ENCODE measurements at regions not wholly inside any gene's neighbourhood (a gene's known extent, or its start where the extent isn't known, plus 50 kb on each side); places are given as distances from the start of the nearest gene placed in this dataset.

GRCh38 chr12:66066137-66066928 is 64.2 kb downstream of the LLPH start:
- no peak for ATAC-seq (replicated peaks)
- no peaks in the 10 kb centered on the region for H3K9me3 Mint-ChIP-seq
- peaks cover 14% of the 10 kb centered on the region for H3K4me1 Mint-ChIP-seq
- no peak overlapping the region for H3K4me3 Mint-ChIP-seq
- no peak overlapping the region for H3K27ac Mint-ChIP-seq
- peaks cover 24% of the 10 kb centered on the region for H3K27me3 Mint-ChIP-seq
- H3K36me3 Mint-ChIP-seq (ENCODE audit: low read depth): no peaks in the 10 kb centered on the region

GRCh38 chr12:66065641-66066136 is 64.9 kb downstream of the LLPH start:
- H3K4me1 Mint-ChIP-seq: peaks cover 14% of the 10 kb centered on the region
- no peaks in the 10 kb centered on the region for H3K36me3 Mint-ChIP-seq (ENCODE audit: low read depth)
- H3K27me3 Mint-ChIP-seq: peaks cover 24% of the 10 kb centered on the region
- H3K4me3 Mint-ChIP-seq: no peak overlapping the region
- no peak overlapping the region for H3K27ac Mint-ChIP-seq
- no peaks in the 10 kb centered on the region for H3K9me3 Mint-ChIP-seq
- no peak for ATAC-seq (replicated peaks)

- H3K4me1 Mint-ChIP-seq: peaks cover 14% of the 10 kb centered on the region
- peaks cover 26% of the 10 kb centered on the region for H3K27me3 Mint-ChIP-seq
- no peak overlapping the region for H3K27ac Mint-ChIP-seq
- no peaks in the 10 kb centered on the region for H3K9me3 Mint-ChIP-seq
- ATAC-seq (replicated peaks): no peak
- H3K36me3 Mint-ChIP-seq (ENCODE audit: low read depth): no peaks in the 10 kb centered on the region
- no peak overlapping the region for H3K4me3 Mint-ChIP-seq
Observed at GRCh38 chr12:66065150-66065549, 65.4 kb downstream of the LLPH start.

- Mint-ChIP-seq H3K4me3 (no peak overlapping the region), H3K4me1 (peaks cover 14% of the 10 kb centered on the region), H3K9me3 (no peaks in the 10 kb centered on the region), H3K27ac (no peak overlapping the region), H3K36me3 (ENCODE audit: low read depth) (no peaks in the 10 kb centered on the region), H3K27me3 (peaks cover 26% of the 10 kb centered on the region)
- no peak for ATAC-seq (replicated peaks)
Observed at GRCh38 chr12:66063916-66064315, 66.6 kb downstream of the LLPH start.

- Mint-ChIP-seq H3K36me3 (ENCODE audit: low read depth) (no peaks in the 10 kb centered on the region), H3K27me3 (peaks cover 26% of the 10 kb centered on the region), H3K27ac (no peak overlapping the region), H3K4me3 (no peak overlapping the region), H3K9me3 (no peaks in the 10 kb centered on the region), H3K4me1 (peaks cover 13% of the 10 kb centered on the region)
- no peak for ATAC-seq (replicated peaks)
Observed at GRCh38 chr12:66062290-66062625, 68.3 kb downstream of the LLPH start.

- ATAC-seq (replicated peaks): no peak
- Mint-ChIP-seq H3K4me3 (no peak overlapping the region), H3K36me3 (ENCODE audit: low read depth) (no peaks in the 10 kb centered on the region), H3K27ac (no peak overlapping the region), H3K27me3 (peaks cover 21% of the 10 kb centered on the region), H3K4me1 (peaks cover 8% of the 10 kb centered on the region), H3K9me3 (no peaks in the 10 kb centered on the region)
Observed at GRCh38 chr12:66061557-66062289, 68.8 kb downstream of the LLPH start.

- Mint-ChIP-seq H3K36me3 (ENCODE audit: low read depth) (no peaks in the 10 kb centered on the region), H3K4me3 (no peak overlapping the region), H3K27ac (no peak overlapping the region), H3K9me3 (no peaks in the 10 kb centered on the region), H3K4me1 (peaks cover 1% of the 10 kb centered on the region), H3K27me3 (peaks cover 20% of the 10 kb centered on the region)
- ATAC-seq (replicated peaks): no peak
Observed at GRCh38 chr12:66061076-66061475, 69.5 kb downstream of the LLPH start.

GRCh38 chr12:66060163-66060907 is 70.2 kb downstream of the LLPH start:
- Mint-ChIP-seq H3K4me3 (no peak overlapping the region), H3K9me3 (no peaks in the 10 kb centered on the region), H3K4me1 (no peaks in the 10 kb centered on the region), H3K27ac (no peak overlapping the region), H3K27me3 (peaks cover 23% of the 10 kb centered on the region), H3K36me3 (ENCODE audit: low read depth) (no peaks in the 10 kb centered on the region)
- ATAC-seq (replicated peaks): no peak

GRCh38 chr12:66059666-66060065 is 70.9 kb downstream of the LLPH start:
- Mint-ChIP-seq H3K27me3 (peaks cover 26% of the 10 kb centered on the region), H3K9me3 (no peaks in the 10 kb centered on the region), H3K27ac (no peak overlapping the region), H3K4me3 (no peak overlapping the region), H3K4me1 (no peaks in the 10 kb centered on the region), H3K36me3 (ENCODE audit: low read depth) (no peaks in the 10 kb centered on the region)
- no peak for ATAC-seq (replicated peaks)

GRCh38 chr12:66058554-66058953 is 72.0 kb downstream of the LLPH start:
- no peaks in the 10 kb centered on the region for H3K4me1 Mint-ChIP-seq
- no peak for ATAC-seq (replicated peaks)
- no peak overlapping the region for H3K4me3 Mint-ChIP-seq
- no peak overlapping the region for H3K27ac Mint-ChIP-seq
- peaks cover 19% of the 10 kb centered on the region for H3K27me3 Mint-ChIP-seq
- H3K9me3 Mint-ChIP-seq: no peaks in the 10 kb centered on the region
- H3K36me3 Mint-ChIP-seq (ENCODE audit: low read depth): no peaks in the 10 kb centered on the region

GRCh38 chr12:66055837-66056319 is 74.7 kb downstream of the LLPH start:
- Mint-ChIP-seq H3K27me3 (peaks cover 15% of the 10 kb centered on the region), H3K36me3 (ENCODE audit: low read depth) (no peaks in the 10 kb centered on the region), H3K27ac (no peak overlapping the region), H3K9me3 (no peaks in the 10 kb centered on the region), H3K4me1 (no peaks in the 10 kb centered on the region), H3K4me3 (no peak overlapping the region)
- ATAC-seq (replicated peaks): no peak

GRCh38 chr12:66052988-66053615 is 77.4 kb downstream of the LLPH start:
- Mint-ChIP-seq H3K36me3 (ENCODE audit: low read depth) (no peaks in the 10 kb centered on the region), H3K27me3 (peaks cover 12% of the 10 kb centered on the region), H3K4me3 (no peak overlapping the region), H3K9me3 (no peaks in the 10 kb centered on the region), H3K27ac (no peak overlapping the region), H3K4me1 (no peaks in the 10 kb centered on the region)
- ATAC-seq (replicated peaks): no peak

- Mint-ChIP-seq H3K9me3 (no peaks in the 10 kb centered on the region), H3K27ac (no peak overlapping the region), H3K36me3 (ENCODE audit: low read depth) (no peaks in the 10 kb centered on the region), H3K4me1 (no peaks in the 10 kb centered on the region), H3K27me3 (peaks cover 12% of the 10 kb centered on the region), H3K4me3 (no peak overlapping the region)
- ATAC-seq (replicated peaks): no peak
Observed at GRCh38 chr12:66051361-66051760, 79.2 kb downstream of the LLPH start.

- H3K4me3 Mint-ChIP-seq: no peak overlapping the region
- no peaks in the 10 kb centered on the region for H3K36me3 Mint-ChIP-seq (ENCODE audit: low read depth)
- no peaks in the 10 kb centered on the region for H3K4me1 Mint-ChIP-seq
- H3K27me3 Mint-ChIP-seq: peaks cover 7% of the 10 kb centered on the region
- H3K27ac Mint-ChIP-seq: no peak overlapping the region
- no peaks in the 10 kb centered on the region for H3K9me3 Mint-ChIP-seq
- no peak for ATAC-seq (replicated peaks)
Observed at GRCh38 chr12:66050610-66051009, 79.9 kb downstream of the LLPH start.

All from activated T-helper 17 cell treated with anti-CD3 and anti-CD28 coated beads, Interleukin-2, amount 50 U/mL, for 72 hours (primary cell).